Lung (tissue), 11 donors: ENCODE measurements at regions not wholly inside any gene's neighbourhood (a gene's known extent, or its start where the extent isn't known, plus 50 kb on each side); places are given as distances from the start of the nearest gene placed in this dataset.

ENCODE experiments used
- ATAC-seq: fragments of 200-7000 bp; cut with Tn5 transposase; one replicate; pipeline ENCODE4 v1.9.1; 2020; ENCODE audit warnings: moderate number of reproducible peaks; ENCODE audit not compliant: insufficient read depth, low FRiP score
- DNase-seq, 3 donors: peaks; one replicate each; pipeline ENCODE4 v3.0.0-alpha.2; 2013 to 2017
- H3K27ac ChIP-seq, 2 donors: one replicate each; pipeline ENCODE4 v1.5.1; 2013; ENCODE audit warnings: mild to moderate bottlenecking in 2 of 2, moderate library complexity in 2 of 2, control low read depth in 1 of 2, inconsistent platforms in 1 of 2, low read depth in 1 of 2, low read length in 1 of 2
- H3K27me3 ChIP-seq, 3 donors: one replicate each; pipeline ENCODE4 v1.5.1; 2013; ENCODE audit warnings: low read length in 2 of 3; ENCODE audit not compliant: control insufficient read depth in 3 of 3, insufficient read depth in 3 of 3
- H3K36me3 ChIP-seq, 4 donors: one replicate each; pipeline ENCODE4 v1.5.1; 2013; ENCODE audit warnings: low read length in 4 of 4, mild to moderate bottlenecking in 1 of 4, moderate library complexity in 1 of 4; ENCODE audit not compliant: control insufficient read depth in 4 of 4, insufficient read depth in 4 of 4
- H3K4me1 ChIP-seq, 5 donors: one replicate each; pipeline ENCODE4 v1.5.1; 2013; ENCODE audit warnings: low read length in 5 of 5, mild to moderate bottlenecking in 2 of 5, moderate library complexity in 1 of 5; ENCODE audit not compliant: control insufficient read depth in 5 of 5, insufficient read depth in 5 of 5
- H3K4me3 ChIP-seq: one replicate; pipeline ENCODE4 v1.5.1; 2013; ENCODE audit warnings: mild to moderate bottlenecking, control low read depth, moderate library complexity
- H3K9ac ChIP-seq, 2 donors: one replicate each; pipeline ENCODE4 v1.5.1; 2013; ENCODE audit warnings: low read length in 2 of 2, control low read depth in 1 of 2; ENCODE audit not compliant: insufficient read depth in 1 of 2
- H3K9me3 ChIP-seq, 4 donors: one replicate each; pipeline ENCODE4 v1.5.1; 2013; ENCODE audit warnings: low read length in 3 of 4, mild to moderate bottlenecking in 1 of 4, moderate library complexity in 1 of 4; ENCODE audit not compliant: control insufficient read depth in 4 of 4, insufficient read depth in 3 of 4
- CTCF ChIP-seq: IDR thresholded peaks from 2 replicates; pipeline ENCODE4 v1.5.1; 2012; ENCODE audit warnings: mild to moderate bottlenecking; ENCODE audit errors: control extremely low read depth, extremely low read depth
- WGBS, 2 donors: extraction: QIAGEN DNeasy Blood & Tissue Kit; methylation state at CpG; one replicate each; pipeline ENCODE4 v1.1.7; 2013; 5-methylcytosine and 5-hydroxymethylcytosine counted together
- donor health status: control.
- donor health status: control.
- donor health status: Bipolar disorder and iron deficiency.
- donor health status: healthy.
- donor health status: DM: yes; HTN: yes; CAD: no.

DNA sequence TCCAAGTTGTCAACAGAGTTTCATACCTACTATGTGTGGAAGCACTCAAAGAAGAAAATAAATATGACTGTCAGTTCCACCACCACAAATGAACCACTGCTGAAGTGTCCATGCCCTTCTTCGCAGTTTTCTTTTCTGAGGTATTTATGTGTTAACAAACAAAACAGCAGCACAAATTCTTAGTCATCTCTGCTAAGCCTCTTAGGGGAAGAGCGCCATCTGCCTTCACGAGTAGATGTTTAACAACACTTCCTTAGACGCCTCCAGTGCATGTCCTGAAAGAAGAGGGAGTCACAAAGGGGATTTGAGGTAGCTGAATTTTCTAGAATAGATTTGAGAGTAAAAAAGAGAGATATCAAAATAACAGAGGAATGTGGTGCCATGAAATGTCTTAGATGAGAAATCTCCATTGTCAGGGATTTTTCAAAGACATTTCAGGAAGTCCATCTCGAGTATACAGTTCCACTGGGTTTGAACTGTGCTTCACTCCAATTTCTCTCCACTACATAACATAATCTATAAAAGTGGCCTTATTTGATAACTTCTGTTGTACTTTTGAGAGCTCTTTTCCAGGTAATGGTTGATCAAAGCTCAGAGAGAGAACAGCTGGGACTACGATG, 775.3 kb upstream of the POM121L12 start:
- H3K4me3 ChIP-seq = no peak overlapping the region
- no peak for TF ChIP-seq CTCF
- H3K9ac ChIP-seq = no peak overlapping the region
- DNase-seq (peak; percentile 24 to 64 (median 41)), ATAC-seq (no peak)
- no peaks in the 10 kb centered on the region for H3K36me3 ChIP-seq
- H3K27ac ChIP-seq = no peak overlapping the region
- no peaks in the 10 kb centered on the region for H3K27me3 ChIP-seq
- H3K4me1 ChIP-seq = peaks cover 0 to 6% (median 5%) of the 10 kb centered on the region in 5 donors
- WGBS, 2 donors = 71 to 74% methylated on average over 6 of the region's 6 CpGs
- H3K9me3 ChIP-seq = no peaks in the 10 kb centered on the region

DNA sequence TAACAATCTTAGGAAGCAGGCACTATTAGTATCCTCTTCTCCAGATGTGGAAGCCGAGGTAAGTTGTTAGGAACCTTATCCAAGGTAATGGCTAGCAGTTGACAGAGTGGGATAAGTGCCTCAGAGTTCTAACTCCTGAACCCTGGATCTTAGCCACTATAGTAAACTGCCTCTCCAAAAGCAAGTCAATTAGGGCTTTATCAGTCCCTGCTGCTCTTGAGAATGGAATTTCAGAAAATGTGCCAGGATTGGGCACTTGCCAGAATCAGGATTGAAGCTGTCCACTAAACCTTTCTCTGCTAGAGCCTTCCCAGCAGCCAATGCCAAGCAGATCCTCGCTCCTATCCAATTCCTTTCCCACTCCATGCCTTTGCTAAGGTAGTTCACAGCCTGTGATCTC, 777.5 kb upstream of the POM121L12 start:
- 47 to 79% methylated on average over 2 of the region's 2 CpGs for WGBS, 2 donors
- Histone ChIP-seq H3K9me3 (no peaks in the 10 kb centered on the region), H3K27ac (no peak overlapping the region), H3K4me1 (peaks cover 0 to 6% (median 5%) of the 10 kb centered on the region in 5 donors), H3K4me3 (no peak overlapping the region), H3K9ac (no peak overlapping the region), H3K27me3 (no peaks in the 10 kb centered on the region), H3K36me3 (no peaks in the 10 kb centered on the region)
- no peak for TF ChIP-seq CTCF
- no peak for ATAC-seq
- peak; percentile 61 to 75 (median 68) for DNase-seq

DNA sequence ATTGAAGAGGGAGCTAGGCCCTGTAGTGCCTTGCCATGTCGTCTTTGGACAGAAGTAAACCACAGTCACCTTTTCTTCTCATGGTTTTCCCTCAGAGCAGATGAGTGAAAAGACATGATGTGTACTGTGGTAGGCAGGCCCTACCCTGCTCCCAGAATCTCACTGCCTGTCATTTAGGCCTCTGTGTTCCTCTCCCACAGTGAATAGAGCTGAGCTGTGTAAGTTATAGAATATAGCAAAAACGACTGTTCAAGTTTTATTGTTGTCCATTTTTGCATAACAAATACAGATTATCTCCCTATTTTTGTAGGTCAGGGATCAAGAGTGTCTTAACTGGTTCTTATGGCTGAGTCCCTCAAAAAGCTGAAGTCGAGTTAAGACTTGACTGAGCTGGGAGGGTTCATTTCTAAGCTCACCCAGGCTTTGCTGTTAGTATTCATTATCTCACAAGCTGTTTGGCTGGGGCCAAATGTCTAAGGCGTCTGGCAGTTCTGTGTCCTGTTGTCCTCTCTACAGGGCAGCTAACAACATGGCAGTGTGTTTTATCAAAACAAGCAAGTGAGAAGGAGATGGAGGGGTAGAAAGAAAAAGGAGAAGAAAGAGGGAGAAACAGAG, 780.9 kb upstream of the POM121L12 start:
- peaks cover 0 to 1% (median 0%) of the 10 kb centered on the region in 4 donors for H3K9me3 ChIP-seq
- TF ChIP-seq CTCF = no peak
- H3K4me1 ChIP-seq = peaks cover 0 to 6% (median 5%) of the 10 kb centered on the region in 5 donors
- ATAC-seq = no peak
- WGBS, 2 donors = 68 to 71% methylated on average over 4 of the region's 4 CpGs
- H3K36me3 ChIP-seq = no peaks in the 10 kb centered on the region
- H3K4me3 ChIP-seq = no peak overlapping the region
- no peak for DNase-seq
- H3K27me3 ChIP-seq = no peaks in the 10 kb centered on the region
- H3K9ac ChIP-seq = no peak overlapping the region
- H3K27ac ChIP-seq = no peak overlapping the region

DNA sequence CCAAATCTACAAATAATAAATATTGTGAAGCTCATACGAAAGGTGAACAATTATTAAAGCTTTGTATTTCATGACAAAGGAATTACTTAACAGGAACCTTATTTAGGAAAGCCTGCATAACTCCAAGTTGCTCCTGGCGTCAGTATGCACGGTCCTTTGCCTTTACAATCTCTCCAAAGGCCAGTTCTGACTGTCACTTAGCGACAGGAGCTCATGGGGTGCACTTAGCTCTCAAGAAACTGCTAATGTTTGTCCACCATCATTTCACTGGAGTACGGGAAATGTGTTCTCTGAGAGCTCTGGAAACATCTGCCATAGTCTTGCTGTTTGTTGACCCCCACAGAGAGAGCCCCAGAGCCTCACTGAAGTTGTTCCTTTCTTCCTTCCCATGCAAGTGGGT, 781.5 kb upstream of the POM121L12 start:
- H3K9me3 ChIP-seq = peaks cover 0 to 1% (median 0%) of the 10 kb centered on the region in 4 donors
- no peak overlapping the region for H3K9ac ChIP-seq
- H3K27me3 ChIP-seq = no peaks in the 10 kb centered on the region
- 63 to 69% methylated on average over 5 of the region's 5 CpGs for WGBS, 2 donors
- DNase-seq = no peak
- peaks cover 0 to 6% (median 5%) of the 10 kb centered on the region in 5 donors for H3K4me1 ChIP-seq
- no peaks in the 10 kb centered on the region for H3K36me3 ChIP-seq
- H3K27ac ChIP-seq = no peak overlapping the region
- no peak overlapping the region for H3K4me3 ChIP-seq
- no peak for TF ChIP-seq CTCF
- ATAC-seq = no peak
